ENCODE measurements at regions not wholly inside any gene's neighbourhood (a gene's known extent, or its start where the extent isn't known, plus 50 kb on each side); places are given as distances from the start of the nearest gene placed in this dataset.
"Not testable (repeated sequence)": the region's sequence is repeated elsewhere in the genome, so short reads cannot be mapped to it uniquely, and the experiment has no call there.

DNA sequence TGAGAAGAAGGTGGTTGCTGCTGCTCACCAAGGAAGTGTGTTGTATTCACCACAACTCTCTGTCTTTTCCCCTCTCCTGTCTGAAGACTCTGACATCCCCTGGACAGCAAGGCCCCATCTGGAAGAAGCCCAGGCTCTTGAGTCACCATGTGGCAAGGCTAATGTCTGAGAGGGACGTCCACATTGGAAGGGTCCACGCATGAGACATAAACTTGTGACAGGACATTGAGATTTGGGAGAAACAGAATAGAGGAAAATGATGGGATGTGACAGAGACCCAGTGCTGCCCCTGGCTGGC is 176.5 kb downstream of the IRF8 start:
- DNase-seq (ENCODE audit: low spot score) = no peak

DNA sequence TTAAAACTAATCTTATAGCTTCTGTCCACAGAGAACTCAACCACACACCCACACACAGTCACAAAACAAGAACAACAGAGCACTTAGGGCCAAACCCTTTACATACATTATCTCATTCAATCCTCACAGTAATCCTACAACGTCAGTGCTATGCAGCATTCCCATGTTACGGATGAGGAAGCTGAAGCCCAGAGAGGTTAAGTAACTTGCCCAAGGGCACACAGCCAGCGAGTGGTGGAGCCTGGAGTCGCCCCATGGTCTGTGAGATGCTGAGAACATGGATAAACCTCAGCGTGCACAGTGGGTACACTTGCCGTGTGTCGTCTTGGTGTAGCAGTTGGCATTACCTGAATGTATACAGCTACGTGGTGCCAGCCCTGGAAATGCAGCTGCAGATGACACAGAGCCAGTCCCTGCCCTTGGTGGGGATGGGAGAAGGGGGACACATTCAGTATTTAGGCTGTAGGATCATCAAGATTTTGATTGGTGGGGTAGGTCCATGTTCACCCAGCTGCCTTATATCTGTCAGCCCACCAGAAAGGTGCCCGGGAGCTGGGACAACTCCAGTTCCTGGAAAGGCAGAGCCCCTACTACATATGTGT is 177.0 kb downstream of the IRF8 start:
- no peak for DNase-seq (ENCODE audit: low spot score)

DNA sequence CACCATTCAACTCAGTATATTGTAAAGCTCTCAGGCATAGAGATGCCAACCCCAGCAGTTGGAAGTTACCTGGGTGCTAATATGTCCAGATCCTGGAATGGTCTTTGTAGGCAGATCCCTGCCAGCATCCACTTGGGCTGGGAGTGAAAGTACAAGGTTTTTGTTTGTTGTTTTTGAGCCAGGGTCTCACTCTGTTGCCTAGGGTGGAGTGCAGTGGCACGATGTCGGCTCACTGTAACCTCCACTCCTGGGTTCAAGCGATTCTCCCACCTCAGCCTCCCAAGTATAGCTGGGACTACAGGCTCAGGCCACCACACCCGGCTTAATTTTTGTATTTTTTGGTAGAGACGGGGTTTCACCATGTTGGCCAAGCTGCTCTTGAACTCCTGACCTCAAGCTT is 177.6 kb downstream of the IRF8 start:
- no peak for DNase-seq (ENCODE audit: low spot score)

DNA sequence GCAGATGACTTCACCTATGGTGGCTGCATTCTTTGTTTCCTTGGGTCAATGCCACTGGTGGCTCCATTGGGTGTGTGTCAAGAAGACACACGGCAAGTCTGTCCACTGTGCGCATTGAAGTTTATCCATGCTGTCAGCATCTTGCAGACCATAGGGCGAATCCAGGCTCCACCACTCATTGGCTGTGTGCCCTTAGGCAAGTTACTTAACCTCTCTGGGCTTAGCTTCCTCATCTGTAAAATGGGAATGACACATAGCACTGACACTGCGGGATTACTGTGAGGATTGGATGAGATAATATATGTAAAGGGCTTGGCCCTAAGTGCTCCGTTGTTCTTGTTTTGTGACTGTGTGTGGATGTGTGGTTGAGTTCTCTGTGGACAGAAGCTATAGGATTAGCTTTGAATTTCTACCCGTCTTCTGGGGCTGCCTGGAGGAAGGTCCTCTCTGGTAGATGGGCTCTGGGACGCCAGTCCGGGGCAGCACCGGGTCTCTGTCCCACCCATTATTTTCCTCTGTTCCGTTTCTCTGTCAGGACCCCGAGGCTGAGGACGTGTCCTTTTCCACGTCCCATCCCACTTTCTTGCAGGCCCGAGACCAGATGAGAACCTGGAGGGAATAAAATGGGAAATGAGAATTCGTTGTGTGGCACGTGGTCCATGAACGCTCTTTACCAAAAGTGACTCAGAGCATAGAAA is 178.4 kb downstream of the IRF8 start:
- DNase-seq (ENCODE audit: low spot score) = no peak

- DNase-seq (ENCODE audit: low spot score) = no peak
These were observed 179.2 kb downstream of the IRF8 start for GRCh38 chr16:86078121-86078600.

GRCh38 chr16:86078711-86079110 is 179.7 kb downstream of the IRF8 start:
- not testable (repeated sequence) for DNase-seq (ENCODE audit: low spot score)

GRCh38 chr16:86079255-86079885 is 180.4 kb downstream of the IRF8 start:
- DNase-seq (ENCODE audit: low spot score) = no peak

- no peak for DNase-seq (ENCODE audit: low spot score)
These were observed 181.3 kb downstream of the IRF8 start for GRCh38 chr16:86080131-86080875.

DNA sequence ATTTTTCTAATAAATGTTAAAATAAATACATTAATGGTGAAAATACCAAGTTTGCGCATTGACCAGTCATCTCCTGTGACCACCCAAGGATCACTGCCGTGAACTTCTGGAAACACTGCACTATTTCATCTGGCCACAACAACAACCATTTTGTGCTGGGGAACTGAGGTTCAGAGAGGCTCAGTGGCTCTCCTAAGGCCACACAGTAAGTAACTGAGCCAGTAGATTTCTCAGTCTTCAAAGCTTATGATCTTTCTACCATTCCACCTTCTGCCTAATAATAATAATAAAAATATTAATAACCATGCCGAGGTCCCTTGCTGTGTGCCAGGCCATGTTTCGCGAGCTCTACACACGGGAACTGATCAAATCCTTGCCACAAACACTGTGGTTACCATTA is 182.0 kb downstream of the IRF8 start:
- DNase-seq (ENCODE audit: low spot score) = no peak

- no peak for DNase-seq (ENCODE audit: low spot score)
These were observed 183.6 kb downstream of the IRF8 start for GRCh38 chr16:86082418-86083030.

GRCh38 chr16:86083382-86084002 is 184.5 kb downstream of the IRF8 start:
- no peak for DNase-seq (ENCODE audit: low spot score)

GRCh38 chr16:86085161-86085611 is 186.2 kb downstream of the IRF8 start:
- no peak for DNase-seq (ENCODE audit: low spot score)

GRCh38 chr16:86085795-86086194 is 186.8 kb downstream of the IRF8 start:
- no peak for DNase-seq (ENCODE audit: low spot score)

- DNase-seq (ENCODE audit: low spot score) = no peak
These were observed 187.5 kb downstream of the IRF8 start for GRCh38 chr16:86086471-86086870.

GRCh38 chr16:86087011-86087895 is 188.3 kb downstream of the IRF8 start:
- DNase-seq (ENCODE audit: low spot score) = no peak

DNA sequence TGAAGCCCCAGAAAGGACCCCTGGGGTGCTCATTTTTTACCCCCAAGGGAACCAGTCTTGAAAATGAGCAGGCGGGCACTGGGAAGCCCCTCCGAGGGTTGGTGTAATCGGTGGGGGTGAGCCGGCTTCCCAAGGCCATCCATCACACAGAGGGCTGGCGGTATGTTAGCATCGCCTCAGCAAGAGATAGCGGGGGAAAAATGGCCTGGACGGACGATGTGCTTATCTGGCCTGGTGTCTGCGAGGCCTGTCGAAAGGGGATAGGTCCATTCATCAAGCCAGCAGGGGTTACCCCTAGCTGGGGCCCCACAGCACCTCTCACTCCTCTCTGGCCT is 188.9 kb downstream of the IRF8 start:
- DNase-seq (ENCODE audit: low spot score) = no peak

- DNase-seq (ENCODE audit: low spot score) = no peak
These were observed 189.3 kb downstream of the IRF8 start for GRCh38 chr16:86088287-86088686.

DNA sequence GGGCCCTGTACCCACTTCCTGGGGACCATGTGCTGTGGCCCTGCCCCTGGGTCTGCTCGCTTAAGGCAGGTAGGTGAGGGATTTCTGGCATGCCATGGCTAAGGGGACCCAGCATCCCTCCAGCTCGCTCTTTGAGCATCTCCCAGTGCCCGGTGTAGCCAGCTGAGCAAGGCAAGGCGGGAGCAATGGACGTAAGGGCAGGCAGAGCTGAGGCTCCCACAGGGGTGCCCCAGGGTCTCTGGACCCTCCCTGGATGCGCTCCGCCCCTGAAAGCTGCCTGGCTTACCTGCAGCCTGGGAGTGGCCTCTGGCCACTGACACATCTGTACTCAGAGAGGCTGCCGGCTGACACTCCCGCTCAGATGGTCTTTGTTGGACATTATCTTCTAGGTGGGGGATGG is 189.9 kb downstream of the IRF8 start:
- no peak for DNase-seq (ENCODE audit: low spot score)

DNA sequence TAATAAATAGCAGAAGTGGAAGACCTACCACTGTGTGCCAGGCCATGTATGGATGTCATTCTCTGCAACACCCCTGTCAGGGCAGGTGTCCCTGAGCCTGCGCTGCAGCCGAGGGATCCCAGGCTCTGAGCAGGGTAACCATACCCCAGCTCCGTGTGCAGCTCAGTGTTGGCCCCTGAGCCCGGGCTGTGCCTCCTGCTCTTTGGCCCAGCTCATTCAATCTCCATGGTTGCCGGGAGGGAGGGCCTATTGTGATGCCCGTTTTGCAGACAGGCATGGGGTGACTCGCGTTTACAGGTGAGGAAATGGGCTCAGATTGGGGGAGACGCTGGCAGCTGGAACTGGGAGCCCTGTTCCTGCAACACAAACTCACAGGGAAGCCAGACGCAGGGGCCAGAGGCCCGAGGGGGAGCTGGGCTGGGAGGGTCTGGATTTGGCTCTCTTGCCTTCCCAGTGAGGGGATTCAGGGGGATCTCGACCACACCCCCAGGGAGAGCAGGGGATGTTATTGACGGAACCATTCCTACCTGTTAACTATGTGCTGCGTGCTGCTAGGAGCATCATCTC is 190.5 kb downstream of the IRF8 start:
- DNase-seq (ENCODE audit: low spot score) = no peak

GRCh38 chr16:86089991-86090390 is 191.0 kb downstream of the IRF8 start:
- no peak for DNase-seq (ENCODE audit: low spot score)

Measured in CD4-positive, alpha-beta T cell treated with Interleukin-2 at 100 ng/mL for 4 hours (primary cell).